Fibroblast of lung (primary cell): ENCODE measurements at regions not wholly inside any gene's neighbourhood (a gene's known extent, or its start where the extent isn't known, plus 50 kb on each side); places are given as distances from the start of the nearest gene placed in this dataset.

ENCODE experiments used
- DNase-seq, 2 donors: peaks; one replicate each; pipeline versions ENCODE4 v3.0.0 to v3.0.0-alpha.2; 2010; ENCODE audit warnings: low read depth in 2 of 2
- H2AFZ ChIP-seq: 2 replicates; pipeline ENCODE4 v1.5.1; 2012; ENCODE audit warnings: low read length, control low read depth, inconsistent platforms
- H3K27ac ChIP-seq: 2 replicates; pipeline ENCODE4 v1.5.1; 2011; ENCODE audit warnings: low read length, control low read depth; ENCODE audit not compliant: insufficient read depth
- H3K27me3 ChIP-seq: 2 replicates; pipeline ENCODE4 v1.5.1; 2011; ENCODE audit warnings: mild to moderate bottlenecking, low read length; ENCODE audit not compliant: control insufficient read depth, insufficient read depth
- H3K36me3 ChIP-seq: 2 replicates; pipeline ENCODE4 v1.5.1; 2011; ENCODE audit warnings: low read length; ENCODE audit not compliant: control insufficient read depth, insufficient read depth
- H3K4me1 ChIP-seq: 2 replicates; pipeline ENCODE4 v1.5.1; 2011; ENCODE audit warnings: low read length; ENCODE audit not compliant: control insufficient read depth, insufficient read depth; ENCODE audit errors: extremely low read depth
- H3K4me2 ChIP-seq: 2 replicates; pipeline ENCODE4 v1.5.1; 2011; ENCODE audit warnings: low read length, control low read depth; ENCODE audit not compliant: insufficient read depth; ENCODE audit errors: extremely low read depth
- H3K4me3 ChIP-seq, 4 experiments: fragments of 200-600 bp in 1 of 4; sonication (generic) in 1 of 4; replicated peaks in 1 of 4; 2 replicates each; pipeline ENCODE4 v1.5.1; 2011 to 2016; ENCODE audit warnings: low read length in 4 of 4, low read depth in 3 of 4, mild to moderate bottlenecking in 3 of 4, control low read depth in 2 of 4, inconsistent platforms in 1 of 4, mixed read lengths in 1 of 4; ENCODE audit not compliant: insufficient read depth in 1 of 4; ENCODE audit errors: control extremely low read depth in 1 of 4
- H3K79me2 ChIP-seq: 2 replicates; pipeline ENCODE4 v1.5.1; 2012; ENCODE audit warnings: mild to moderate bottlenecking, low read length, inconsistent platforms; ENCODE audit not compliant: control insufficient read depth, insufficient read depth
- H3K9ac ChIP-seq: 2 replicates; pipeline ENCODE4 v1.5.1; 2011; ENCODE audit warnings: mild to moderate bottlenecking, low read length, control low read depth; ENCODE audit not compliant: insufficient read depth
- H3K9me3 ChIP-seq: 2 replicates; pipeline ENCODE4 v1.5.1; 2012; ENCODE audit warnings: low read depth, low read length; ENCODE audit not compliant: control insufficient read depth, insufficient read depth
- H4K20me1 ChIP-seq: 2 replicates; pipeline ENCODE4 v1.5.1; 2011; ENCODE audit warnings: low read length; ENCODE audit not compliant: control insufficient read depth, insufficient read depth; ENCODE audit errors: extremely low read depth
- EZH2 ChIP-seq: IDR thresholded peaks from 2 replicates; pipeline ENCODE4 v1.5.1; 2012; ENCODE audit warnings: low read length, control low read depth, mild to moderate bottlenecking; ENCODE audit errors: missing control alignments
- TF ChIP-seq, protein P1 (sequence below), 2 donors: IDR thresholded peaks in 1 of 2; conservative IDR thresholded peaks in 1 of 2; 1 replicate in 1 of 2; 2 replicates in 1 of 2; pipeline ENCODE4 v1.5.1; 2011 to 2012; ENCODE audit warnings: low read length in 2 of 2, control low read depth in 1 of 2, inconsistent platforms in 1 of 2, low read depth in 1 of 2, mild to moderate bottlenecking in 1 of 2

DNA sequence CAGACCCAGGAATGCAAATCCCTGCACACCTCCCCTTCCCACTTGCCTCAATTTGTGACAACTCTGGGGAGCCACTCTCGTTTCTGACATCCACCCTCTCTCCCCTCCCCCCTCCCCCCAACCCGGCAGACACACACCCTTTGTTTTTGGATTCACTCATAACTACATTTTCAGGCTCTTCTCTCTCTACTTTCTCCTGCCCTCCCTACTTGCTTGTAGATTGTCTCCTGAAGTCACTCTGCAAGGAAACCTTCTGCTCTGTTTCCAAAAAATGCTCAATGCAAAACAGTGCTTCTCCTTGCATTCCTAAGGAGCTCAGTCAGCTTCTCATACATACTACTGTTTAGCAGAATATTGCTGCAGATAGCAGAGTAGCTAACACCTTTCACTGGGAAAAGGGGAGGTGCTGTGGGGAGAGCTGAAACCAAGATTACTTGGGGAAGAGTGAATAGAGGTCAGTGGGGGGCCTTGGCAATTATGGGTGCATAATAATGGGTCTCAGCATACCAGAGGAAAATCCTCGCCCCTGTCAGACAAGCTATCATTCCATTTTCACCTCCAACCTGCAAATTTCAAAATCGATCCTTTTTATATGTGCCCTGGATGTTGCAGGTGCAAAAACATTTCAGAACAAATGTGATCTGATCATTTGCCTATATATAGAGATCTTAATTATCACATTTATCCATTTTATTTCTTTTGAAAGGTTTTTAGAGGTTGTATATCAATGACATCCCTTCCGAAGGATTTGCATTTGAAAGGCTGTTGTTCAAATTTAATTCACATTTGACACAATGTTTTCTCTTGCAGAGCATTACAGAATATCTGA is 1860.7 kb upstream of the WWC1 start:
- Histone ChIP-seq H3K4me2 (no peak overlapping the region), H3K27ac (no peak overlapping the region), H3K9me3 (no peaks in the 10 kb centered on the region), H3K4me3 (no peak overlapping the region), H3K79me2 (no peaks in the 10 kb centered on the region), H3K36me3 (no peaks in the 10 kb centered on the region), H4K20me1 (no peaks in the 10 kb centered on the region), H3K9ac (no peak overlapping the region), H2AFZ (no peak overlapping the region), H3K27me3 (no peaks in the 10 kb centered on the region), H3K4me1 (no peaks in the 10 kb centered on the region)
- no peak for DNase-seq
- TF ChIP-seq, protein P1, sequence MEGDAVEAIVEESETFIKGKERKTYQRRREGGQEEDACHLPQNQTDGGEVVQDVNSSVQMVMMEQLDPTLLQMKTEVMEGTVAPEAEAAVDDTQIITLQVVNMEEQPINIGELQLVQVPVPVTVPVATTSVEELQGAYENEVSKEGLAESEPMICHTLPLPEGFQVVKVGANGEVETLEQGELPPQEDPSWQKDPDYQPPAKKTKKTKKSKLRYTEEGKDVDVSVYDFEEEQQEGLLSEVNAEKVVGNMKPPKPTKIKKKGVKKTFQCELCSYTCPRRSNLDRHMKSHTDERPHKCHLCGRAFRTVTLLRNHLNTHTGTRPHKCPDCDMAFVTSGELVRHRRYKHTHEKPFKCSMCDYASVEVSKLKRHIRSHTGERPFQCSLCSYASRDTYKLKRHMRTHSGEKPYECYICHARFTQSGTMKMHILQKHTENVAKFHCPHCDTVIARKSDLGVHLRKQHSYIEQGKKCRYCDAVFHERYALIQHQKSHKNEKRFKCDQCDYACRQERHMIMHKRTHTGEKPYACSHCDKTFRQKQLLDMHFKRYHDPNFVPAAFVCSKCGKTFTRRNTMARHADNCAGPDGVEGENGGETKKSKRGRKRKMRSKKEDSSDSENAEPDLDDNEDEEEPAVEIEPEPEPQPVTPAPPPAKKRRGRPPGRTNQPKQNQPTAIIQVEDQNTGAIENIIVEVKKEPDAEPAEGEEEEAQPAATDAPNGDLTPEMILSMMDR (conservative IDR thresholded peaks at IDR 0.05 in 1 of 2, IDR thresholded peaks at IDR 0.05 in 1 of 2; ENCODE audit: low read depth in 1 of 2, low read length in 2 of 2), result no peak
- TF ChIP-seq EZH2, result no peak

DNA sequence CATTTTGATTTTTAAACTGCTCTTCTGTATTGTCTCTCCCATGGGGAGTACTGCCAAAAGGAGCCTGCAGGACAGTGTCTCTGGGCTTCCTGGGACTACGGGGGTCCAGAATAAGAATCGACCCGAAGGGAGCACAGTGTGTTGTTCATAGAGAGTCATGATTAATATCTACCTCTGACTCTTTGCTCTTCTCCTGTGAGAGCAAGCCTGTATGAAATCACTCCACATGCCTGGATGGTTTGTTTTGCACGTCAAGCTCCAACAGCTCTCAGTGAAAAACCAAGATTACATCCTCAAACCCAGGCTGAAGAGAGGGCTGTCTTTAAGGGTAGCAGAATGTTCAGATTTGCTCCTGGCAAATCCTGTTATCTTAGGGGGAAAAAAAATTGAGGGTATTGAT is 1860.0 kb upstream of the WWC1 start:
- Histone ChIP-seq H3K4me3 (no peak overlapping the region), H3K4me2 (no peak overlapping the region), H3K9ac (no peak overlapping the region), H3K4me1 (no peaks in the 10 kb centered on the region), H2AFZ (no peak overlapping the region), H3K36me3 (no peaks in the 10 kb centered on the region), H3K9me3 (no peaks in the 10 kb centered on the region), H4K20me1 (no peaks in the 10 kb centered on the region), H3K79me2 (no peaks in the 10 kb centered on the region), H3K27me3 (no peaks in the 10 kb centered on the region), H3K27ac (no peak overlapping the region)
- TF ChIP-seq, protein P1 (conservative IDR thresholded peaks at IDR 0.05 in 1 of 2, IDR thresholded peaks at IDR 0.05 in 1 of 2; ENCODE audit: low read depth in 1 of 2, low read length in 2 of 2), result no peak
- TF ChIP-seq EZH2, result no peak
- DNase-seq, result no peak

DNA sequence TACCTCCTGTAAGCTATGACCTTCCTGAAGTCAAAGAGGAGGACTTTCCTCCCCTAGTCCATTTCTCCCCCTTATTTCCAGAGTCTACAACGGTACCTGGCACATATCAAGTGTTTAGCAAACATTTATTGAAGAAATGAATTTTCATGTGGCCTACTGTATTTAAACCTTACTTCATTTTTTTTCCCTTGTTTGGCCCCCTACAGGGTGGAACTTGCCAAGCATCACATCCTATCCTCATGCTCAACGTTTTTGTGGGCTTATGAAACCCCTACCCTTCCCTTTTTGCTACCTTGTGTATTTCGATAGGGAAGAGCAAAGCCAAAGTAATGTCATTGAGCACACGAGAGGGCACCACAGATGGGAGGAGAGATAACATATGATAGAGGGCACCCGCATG is 1857.8 kb upstream of the WWC1 start:
- Histone ChIP-seq H3K9ac (no peak overlapping the region), H3K4me2 (no peak overlapping the region), H3K27ac (no peak overlapping the region), H3K27me3 (no peaks in the 10 kb centered on the region), H4K20me1 (no peaks in the 10 kb centered on the region), H3K4me3 (no peak overlapping the region), H2AFZ (no peak overlapping the region), H3K36me3 (no peaks in the 10 kb centered on the region), H3K4me1 (no peaks in the 10 kb centered on the region), H3K79me2 (no peaks in the 10 kb centered on the region), H3K9me3 (no peaks in the 10 kb centered on the region)
- no peak for DNase-seq
- TF ChIP-seq, protein P1 (conservative IDR thresholded peaks at IDR 0.05 in 1 of 2, IDR thresholded peaks at IDR 0.05 in 1 of 2; ENCODE audit: low read depth in 1 of 2, low read length in 2 of 2), result no peak
- no peak for TF ChIP-seq EZH2
